NK-92 treated with Interleukin-12 subunit alpha and Interleukin-12 subunit beta, amount 100 ng/mL, for 24 hours (cell line): ENCODE measurements at regions not wholly inside any gene's neighbourhood (a gene's known extent, or its start where the extent isn't known, plus 50 kb on each side); places are given as distances from the start of the nearest gene placed in this dataset.
"Not testable (repeated sequence)": the region's sequence is repeated elsewhere in the genome, so short reads cannot be mapped to it uniquely, and the experiment has no call there.

ENCODE experiments used
- DNase-seq: peaks from one replicate; lab custom pipeline; 2025; lab: John Stamatoyannopoulos, UW

- DNase-seq: no peak
Observed at GRCh38 chr11:119586181-119586580, 142.8 kb downstream of the NECTIN1 start.

GRCh38 chr11:119585043-119585781 lies 143.8 kb downstream of the NECTIN1 start:
- DNase-seq: no peak

DNA sequence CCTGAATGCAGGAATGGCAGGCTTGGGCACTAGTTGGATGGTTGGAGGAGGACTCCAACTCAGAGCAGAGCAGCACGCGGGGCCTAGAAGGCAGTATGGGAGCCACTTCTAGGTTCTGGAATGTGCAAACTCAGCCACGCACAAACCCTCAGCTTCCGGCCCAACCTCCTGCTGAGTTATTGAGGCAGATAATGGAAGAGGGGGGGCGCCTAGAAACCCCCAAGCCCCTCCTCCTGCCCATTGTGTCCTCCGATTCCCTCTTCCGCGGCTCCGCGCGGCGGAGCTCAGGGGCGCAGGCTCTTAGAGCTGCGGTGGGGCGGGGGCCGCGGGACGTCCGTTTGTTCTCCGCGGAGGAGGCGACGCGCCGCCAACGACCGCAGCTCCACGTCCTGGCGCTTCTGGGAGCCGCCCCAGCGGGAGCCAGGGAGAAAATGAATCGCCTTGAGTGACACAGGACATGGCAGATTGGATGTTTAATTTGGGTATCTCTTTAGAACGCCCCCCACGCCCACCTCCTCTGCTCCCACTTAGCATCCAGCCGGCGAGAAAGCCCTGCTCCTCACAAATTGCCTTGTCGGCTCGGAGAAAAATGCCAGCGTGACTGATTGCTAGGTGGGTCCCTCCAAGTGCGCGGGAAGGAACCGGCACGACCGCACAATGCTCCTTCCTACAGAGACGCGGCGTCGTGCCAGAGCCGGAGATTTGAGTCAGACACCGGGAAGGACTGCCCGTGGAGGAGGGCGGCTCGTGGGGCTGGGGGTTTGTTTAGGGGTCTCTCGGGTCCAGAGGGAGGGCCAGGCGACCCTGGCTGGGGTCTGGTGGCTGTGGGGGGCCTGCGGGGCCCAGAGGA lies 144.6 kb downstream of the NECTIN1 start:
- no peak for DNase-seq

DNA sequence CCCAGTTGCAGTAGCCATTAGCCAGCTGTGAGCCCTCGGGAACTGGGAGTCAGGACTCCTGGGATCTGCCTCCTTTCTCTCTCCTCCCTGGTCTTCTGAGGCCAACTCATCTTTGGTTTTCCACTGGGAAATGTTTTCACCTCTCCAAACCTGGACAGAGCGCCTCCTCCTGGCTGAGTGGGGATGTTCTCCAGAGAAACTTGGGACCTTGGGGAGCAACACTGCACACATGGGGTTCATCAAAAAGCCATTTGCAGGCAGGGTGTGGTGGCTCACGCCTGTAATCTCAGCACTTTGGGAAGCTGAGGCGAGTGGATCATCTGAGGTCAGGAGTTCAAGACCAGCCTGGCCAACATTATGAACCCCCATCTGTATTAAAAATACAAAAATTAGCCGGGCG lies 145.4 kb downstream of the NECTIN1 start:
- no peak for DNase-seq

GRCh38 chr11:119581396-119581795 lies 147.6 kb downstream of the NECTIN1 start:
- DNase-seq: not testable (repeated sequence)

DNA sequence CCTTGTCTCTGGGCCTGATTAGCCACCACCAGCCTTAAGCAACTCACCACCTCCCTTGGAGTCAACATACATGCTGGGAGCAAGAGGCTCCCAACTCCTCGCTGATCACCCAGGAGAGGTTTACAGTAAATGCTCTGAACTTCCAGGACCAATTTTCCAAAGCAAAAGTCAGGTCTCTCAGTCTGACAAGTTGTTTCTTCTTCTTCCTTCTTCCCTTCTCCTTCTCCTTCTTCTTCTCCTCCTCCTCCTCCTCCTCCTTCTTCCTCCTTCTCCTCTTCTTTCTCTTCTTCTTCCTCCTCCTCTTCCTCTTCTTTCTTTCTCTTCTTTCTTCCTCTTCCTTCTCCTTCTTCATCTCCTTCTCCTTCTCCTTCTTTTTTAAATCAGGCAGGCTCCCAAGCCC lies 148.2 kb downstream of the NECTIN1 start:
- no peak for DNase-seq

DNA sequence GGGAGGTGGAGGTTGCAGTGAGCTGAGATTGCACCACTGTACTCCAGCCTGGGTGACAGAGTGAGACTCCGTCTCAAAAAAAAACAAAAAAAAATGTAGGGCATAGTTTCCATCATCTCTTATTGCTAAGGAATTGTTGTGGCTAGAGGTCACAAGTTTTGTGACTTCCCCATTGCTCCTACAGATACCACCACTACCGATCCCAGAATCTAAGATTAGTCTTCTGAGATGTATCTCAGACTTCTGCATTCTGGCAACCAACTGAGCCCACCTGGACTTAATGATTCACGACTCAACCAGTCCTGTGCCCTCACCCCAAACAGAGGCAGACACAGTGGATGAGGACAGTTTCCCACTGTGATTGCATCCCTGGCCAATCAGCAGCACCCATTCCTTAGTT lies 148.9 kb downstream of the NECTIN1 start:
- no peak for DNase-seq

DNA sequence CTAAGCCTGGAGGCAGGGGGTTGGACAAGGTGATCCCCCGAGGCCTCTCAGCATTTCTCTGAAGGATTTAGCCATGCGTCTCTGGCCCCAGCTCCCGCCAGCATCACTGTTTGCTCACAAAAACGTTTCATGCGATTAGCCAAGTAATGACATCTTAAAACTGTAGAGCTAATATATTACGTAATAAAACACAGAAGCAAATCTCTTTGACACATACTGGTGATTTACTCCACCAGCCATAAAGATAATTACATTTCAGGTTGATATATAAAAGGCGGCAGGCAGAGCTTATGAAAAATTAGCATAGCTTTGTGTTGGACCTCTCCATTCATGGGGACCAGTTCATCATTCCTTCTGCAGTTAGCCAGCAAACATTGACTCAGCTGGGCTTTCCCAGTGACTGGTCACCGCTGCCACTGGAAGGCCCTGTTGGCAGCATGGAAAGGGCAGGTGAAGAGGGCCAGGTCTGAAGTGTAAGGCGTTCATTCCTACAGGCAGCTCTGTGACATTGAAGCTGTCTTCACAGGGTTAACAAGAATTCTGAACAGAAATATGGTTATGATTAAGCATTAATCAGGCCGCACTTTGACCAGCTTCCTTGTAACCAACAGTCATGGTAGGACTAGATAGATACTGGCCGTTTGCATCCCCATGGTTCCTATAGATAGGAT lies 150.3 kb downstream of the NECTIN1 start:
- DNase-seq: no peak

DNA sequence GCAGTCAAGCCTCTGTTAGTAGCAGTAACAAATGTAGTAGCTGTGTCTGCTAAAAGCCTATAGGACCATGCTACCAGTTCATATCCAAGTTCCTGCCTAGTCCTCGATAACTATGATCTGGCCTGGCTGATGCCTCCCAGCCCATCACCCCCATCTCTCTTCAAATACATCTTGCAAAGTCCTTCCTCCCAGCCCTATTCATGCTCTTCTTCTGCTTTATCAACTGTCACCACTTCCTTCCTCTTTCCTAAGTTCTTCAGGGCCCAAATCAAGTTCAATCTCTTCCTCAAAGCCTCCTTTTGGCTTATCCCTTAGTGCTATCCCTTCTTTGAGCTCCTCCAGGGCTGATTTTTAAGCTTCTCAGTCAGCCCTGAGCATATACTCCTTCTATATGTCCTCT lies 150.9 kb upstream of the THY1 start:
- DNase-seq: no peak

DNA sequence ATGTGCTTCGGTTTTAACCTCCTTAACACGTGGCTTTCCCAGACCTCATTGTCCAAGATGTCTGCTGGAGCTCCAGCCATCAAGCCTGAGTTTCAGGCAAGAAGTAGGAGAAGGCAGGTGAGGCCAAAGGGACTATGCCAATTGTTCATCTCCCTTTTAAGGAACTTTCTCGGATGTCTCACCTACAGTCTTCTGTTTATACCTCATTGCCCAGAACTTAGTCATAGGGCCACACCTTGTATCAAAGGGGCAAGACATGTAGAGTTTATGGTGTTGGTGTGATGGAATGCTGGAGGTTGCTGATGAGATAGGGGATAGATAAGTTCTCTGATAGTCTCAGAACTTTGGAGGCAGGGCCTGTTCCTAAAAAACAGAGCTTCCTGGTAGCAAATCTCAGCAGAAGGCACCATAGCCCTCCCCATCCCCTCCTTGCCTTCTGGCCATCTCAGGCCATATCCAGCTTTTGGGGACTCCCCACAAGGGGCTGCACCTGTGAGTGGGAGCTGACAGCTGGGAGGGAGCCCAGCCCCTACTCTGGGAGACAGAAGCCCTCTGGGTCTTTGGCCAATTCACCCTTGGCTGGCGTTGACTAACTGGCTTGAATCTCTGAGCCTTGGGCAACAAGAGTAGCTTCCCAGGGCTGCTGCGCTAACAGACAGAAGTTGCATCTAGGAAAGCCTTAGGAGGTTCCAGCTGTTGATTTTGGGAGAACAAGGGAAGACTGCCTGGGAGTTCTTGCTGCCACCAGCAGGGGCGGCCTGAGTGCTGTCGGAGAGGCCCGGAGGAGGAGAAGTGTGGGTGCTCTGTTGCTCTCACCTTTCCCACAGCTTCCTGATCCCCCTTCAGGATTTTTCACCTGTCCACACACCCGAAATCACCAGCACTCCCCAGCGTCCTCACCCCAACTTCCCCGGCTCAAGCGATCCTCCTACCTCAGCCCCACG lies 149.8 kb upstream of the THY1 start:
- DNase-seq: no peak

- no peak for DNase-seq
Observed at GRCh38 chr11:119571311-119571710, 148.3 kb upstream of the THY1 start.

DNA sequence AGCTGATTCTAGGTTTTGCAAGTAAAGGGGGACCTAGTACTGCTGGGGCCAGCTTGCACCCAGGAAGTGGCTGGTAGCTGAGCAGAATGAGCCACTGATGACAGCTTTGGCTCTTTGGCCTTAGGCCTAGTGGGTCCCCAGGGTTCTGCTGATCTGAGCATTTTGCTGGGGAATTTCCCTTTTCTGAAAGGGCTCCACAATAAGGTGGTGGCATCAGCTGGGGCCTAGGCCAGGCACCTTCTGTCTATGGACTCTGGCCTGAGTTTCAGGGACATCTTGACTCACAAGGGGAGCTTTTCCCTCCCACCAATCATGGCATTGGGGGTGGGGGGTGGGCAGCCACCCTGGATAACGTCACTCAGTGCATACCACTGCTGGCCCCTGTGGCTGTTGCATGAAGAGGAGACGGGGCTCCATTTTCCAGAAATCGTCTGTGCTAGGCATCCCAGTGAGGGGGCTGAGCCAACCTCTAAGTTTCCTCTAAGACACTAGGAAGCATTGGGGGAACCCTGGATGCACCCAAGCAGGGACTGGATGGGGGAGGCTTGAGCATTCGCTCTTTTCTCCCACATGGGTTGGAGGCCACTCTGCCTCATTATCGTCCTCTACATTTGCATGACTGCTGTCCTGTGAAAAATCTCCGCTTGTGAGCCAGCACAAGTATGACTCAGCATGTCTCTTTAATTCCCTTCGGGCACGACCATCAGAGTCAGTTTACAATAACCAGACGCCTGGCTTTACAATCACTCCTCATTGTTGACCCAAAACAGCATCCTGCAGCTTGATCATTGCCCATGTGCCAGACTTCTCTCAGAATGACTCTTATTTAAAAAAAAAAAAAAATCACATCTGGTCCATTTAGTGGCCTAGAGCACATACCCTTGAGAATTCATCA lies 145.0 kb upstream of the THY1 start:
- DNase-seq: no peak

DNA sequence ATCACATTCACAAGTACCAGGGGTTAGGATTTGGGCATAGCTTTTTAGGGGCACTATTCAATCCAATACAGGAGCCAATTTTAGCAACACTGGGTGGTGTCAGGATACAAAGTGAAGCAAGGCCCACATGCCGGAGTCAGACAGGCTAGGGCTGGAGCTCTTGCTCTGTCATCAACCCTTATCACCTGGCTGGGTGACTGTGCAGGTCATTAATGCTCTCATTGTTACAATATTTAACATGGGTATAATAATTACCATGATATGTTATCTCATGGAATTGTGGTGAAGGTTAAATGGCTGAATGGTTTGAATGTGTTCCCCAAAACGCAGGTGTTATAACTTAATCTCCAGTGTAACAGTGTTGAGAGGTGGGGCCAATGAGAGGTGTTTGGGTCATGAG lies 143.3 kb upstream of the THY1 start:
- DNase-seq: no peak

DNA sequence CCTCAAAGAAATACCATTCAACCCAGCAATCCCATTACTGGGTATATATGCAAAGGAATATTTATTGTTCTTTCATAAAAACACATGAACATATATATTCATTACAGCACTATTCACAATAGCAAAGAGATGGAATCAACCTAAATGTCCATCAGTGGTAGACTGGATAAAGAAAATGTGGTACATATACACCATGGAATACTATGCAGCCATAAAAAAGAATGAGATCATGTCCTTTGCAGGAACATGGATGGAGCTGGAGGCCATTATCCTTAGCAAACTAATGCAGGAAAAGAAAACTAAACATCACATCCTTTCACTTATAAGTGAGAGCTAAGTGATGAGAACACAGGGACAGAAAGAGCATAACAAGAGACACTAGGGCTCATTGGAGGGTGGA lies 142.7 kb upstream of the THY1 start:
- DNase-seq: not testable (repeated sequence)

GRCh38 chr11:119560961-119561360 lies 138.0 kb upstream of the THY1 start:
- no peak for DNase-seq

- DNase-seq: no peak
Observed at GRCh38 chr11:119560291-119560690, 137.3 kb upstream of the THY1 start.

DNA sequence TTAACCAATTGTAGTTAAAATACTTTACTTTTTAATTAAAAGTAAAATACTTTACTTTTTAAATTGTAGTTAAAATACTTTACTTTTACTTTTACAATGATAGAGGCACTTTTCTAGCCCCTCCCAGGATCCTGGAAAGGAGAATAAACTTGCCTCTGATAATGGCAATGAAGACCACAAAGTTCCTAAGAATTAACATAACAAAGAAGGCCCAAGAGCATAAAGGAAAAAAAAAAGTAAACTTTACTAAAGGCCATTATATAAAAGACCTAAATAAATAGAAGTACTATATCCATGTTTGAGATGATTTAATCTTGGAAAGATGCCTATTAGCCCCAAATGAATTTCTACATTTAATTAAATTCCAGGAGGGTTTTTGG lies 129.1 kb upstream of the THY1 start:
- DNase-seq: no peak

DNA sequence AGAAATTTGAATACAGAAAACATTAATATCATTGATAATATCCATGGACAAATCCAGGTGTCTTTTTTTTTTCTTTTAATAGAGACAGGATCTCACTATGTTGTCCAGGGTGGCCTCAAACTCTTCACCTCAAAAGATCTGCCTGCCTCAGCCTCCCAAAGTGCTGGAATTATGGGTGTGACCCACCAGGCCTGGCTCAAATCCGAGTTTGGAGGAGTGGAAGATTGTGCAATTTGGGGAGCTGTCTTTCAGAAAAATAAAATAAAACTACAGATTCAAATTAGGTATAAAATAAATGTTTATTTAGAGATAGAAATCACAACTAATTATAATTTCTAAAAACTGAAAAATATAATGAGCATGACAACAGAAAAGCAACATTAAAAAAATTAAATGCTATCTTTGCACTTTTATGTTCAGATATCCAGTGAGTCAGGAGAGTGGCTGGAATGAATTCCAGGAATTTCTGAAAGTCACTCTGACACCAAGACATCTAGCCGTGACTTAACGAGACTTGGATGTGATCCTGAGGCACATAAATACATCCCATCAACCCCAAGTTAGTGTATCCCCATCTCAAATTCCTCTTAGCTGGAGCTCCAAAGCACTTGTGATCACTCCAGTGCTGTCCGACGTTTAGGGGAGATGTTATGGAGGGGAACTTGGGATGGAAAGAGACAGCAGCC lies 128.6 kb upstream of the THY1 start:
- no peak for DNase-seq

- no peak for DNase-seq
Observed at GRCh38 chr11:119550053-119550752, 127.2 kb upstream of the THY1 start.

DNA sequence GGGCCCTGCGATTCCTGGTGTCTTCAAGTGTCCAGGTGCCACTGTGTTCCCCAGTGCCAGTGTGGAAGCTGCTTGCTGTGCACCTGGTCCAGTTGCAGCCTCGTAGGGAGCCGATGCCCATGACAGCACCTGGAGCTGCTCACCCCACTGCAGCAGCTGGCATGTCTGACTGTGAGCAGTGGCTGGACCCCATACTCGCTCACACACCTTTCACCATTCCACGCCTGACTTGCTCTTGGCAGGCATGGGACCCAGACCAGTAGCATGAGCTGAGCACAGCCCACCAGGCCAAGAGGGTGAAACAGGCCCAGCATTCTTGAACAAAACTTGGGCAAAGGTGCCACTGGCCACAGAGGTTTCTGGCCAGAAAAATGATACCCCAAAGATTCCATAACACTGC lies 124.5 kb upstream of the THY1 start:
- DNase-seq: no peak
